GM19395 (cell line): ENCODE measurements at regions not wholly inside any gene's neighbourhood (a gene's known extent, or its start where the extent isn't known, plus 50 kb on each side); places are given as distances from the start of the nearest gene placed in this dataset.

Source experiments
- ATAC-seq: cut with Tn5 transposase; IDR thresholded peaks from one replicate; pipeline ENCODE4 v1.9.1; 2021; ENCODE audit warnings: mild to moderate bottlenecking, moderate library complexity; ENCODE audit not compliant: unreplicated experiment

GRCh38 chr11:42161886-42162285 lies 702.4 kb upstream of the LRRC4C start:
- ATAC-seq, result no peak

DNA sequence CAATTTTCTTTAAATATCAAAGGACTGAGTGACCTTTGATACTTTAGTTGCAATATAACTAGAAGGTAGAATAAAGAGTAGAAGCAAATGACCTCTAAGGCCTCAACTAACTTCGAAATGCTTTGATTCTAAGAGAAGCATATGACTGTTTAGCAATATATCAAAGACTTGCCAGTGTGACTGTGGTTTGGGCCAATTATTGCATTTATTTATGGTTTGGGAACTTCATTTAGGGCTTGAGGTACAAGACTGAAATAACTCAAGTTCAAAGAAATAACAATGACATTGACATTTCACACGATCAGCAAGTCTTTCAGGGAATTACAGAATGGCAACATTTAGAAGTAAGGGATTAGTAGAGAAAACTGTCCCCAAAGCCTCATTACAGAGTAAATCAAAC lies 709.7 kb upstream of the LRRC4C start:
- no peak for ATAC-seq

GRCh38 chr11:42170601-42171000 lies 711.1 kb upstream of the LRRC4C start:
- no peak for ATAC-seq

DNA sequence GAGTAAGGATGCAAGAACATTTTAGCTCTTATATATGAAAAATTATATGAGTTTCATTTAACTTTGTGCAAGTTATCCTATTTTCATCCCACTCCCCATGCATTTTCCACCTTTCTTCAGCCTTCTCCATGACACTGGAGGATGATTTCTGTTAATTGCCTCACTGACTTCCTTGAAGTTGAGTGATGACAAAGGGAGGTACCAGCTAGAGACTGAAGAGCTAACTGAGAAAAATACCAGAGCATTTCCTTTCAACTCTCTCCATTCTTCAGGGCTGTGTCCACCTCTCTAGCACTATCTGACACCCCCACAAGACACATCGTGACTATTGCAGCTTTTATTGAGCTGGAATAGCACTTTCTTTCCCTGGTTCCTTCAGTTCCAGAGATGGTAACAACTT lies 711.6 kb upstream of the LRRC4C start:
- ATAC-seq, result no peak

DNA sequence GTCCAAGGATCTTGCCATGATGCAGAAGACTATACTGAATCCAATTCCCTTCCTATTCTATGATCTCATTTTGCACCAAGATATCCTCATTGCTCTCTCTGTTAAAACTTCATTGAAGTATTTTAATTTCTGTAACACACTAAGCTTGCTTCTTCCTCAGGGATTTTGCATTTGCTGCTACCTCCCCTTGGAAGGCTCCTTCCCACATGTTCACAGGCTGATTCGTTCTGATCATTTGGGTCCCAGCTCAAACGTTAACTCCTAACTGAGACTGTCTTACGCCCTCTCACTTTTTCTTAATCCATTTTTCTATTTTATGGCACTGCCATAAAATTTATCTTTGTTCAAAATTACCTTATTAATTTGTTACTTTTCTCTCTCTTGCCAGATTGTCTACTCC lies 713.0 kb upstream of the LRRC4C start:
- no peak for ATAC-seq

- no peak for ATAC-seq
These were observed 715.8 kb upstream of the LRRC4C start for GRCh38 chr11:42175203-42175602.

- ATAC-seq, result no peak
These were observed 719.8 kb upstream of the LRRC4C start for GRCh38 chr11:42179216-42179615.

GRCh38 chr11:42195289-42196013 lies 736.0 kb upstream of the LRRC4C start:
- no peak for ATAC-seq

DNA sequence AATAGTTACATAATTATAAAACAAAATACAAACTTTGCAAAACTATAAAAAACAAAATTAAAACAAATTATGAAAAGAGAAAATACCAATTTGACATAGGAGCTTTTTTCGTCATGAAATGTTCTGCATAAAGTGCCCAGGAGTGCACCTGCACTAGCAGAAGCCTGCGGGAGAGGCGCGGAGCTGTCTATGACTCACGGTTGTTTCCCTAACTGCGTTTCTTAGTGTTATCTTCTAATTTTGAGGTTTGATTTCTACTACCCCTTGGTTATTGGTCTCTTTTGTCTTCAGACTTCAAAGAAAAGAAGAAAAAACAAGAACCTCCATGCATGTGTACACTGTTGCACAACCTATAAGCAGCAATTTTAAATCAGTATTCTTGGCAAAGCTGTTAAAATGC lies 740.9 kb upstream of the LRRC4C start:
- no peak for ATAC-seq

GRCh38 chr11:42201603-42202148 lies 742.2 kb upstream of the LRRC4C start:
- ATAC-seq, result no peak

DNA sequence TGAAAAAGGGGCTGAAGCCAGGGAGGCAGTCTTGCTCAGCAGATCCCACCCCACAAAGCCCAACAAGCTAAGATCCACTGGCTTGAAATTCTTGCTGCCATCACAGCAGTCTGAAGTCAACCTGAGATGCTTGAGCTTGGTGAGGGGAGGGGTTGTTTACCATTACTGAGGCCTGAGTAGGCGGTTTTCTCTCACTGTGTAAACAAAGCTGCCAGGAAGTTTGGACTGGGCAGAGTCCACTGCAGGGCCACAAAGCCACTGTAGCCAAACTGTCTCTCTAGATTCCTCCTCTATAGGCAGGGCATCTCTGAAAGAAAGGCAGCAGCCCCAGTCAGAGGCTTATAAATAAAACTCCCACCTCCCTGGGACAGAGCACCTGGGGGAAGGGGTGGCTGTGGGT lies 746.1 kb upstream of the LRRC4C start:
- no peak for ATAC-seq

- peak; percentile 50 for ATAC-seq
These were observed 766.2 kb upstream of the LRRC4C start for GRCh38 chr11:42225664-42226063.

DNA sequence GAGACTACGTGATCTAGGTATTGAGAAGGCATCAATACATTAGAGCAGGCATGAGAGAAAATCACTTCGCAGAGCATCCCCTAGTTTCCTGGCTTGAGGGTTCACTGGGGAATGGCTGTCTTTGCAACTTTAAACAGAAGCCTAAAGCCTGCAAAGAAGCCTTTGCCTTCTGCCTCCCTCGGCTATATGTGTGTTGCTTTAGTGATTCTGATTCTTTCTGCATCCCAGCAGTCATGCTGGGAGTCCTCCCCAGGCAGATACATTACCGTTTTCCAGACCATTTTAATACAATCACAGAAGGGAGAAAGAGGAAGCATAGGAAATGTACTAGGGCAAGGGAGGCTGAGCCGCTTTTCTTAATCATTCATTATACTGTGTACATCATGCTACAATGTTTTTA lies 773.2 kb upstream of the LRRC4C start:
- no peak for ATAC-seq

GRCh38 chr11:42234451-42234951 lies 775.0 kb upstream of the LRRC4C start:
- ATAC-seq, result no peak

DNA sequence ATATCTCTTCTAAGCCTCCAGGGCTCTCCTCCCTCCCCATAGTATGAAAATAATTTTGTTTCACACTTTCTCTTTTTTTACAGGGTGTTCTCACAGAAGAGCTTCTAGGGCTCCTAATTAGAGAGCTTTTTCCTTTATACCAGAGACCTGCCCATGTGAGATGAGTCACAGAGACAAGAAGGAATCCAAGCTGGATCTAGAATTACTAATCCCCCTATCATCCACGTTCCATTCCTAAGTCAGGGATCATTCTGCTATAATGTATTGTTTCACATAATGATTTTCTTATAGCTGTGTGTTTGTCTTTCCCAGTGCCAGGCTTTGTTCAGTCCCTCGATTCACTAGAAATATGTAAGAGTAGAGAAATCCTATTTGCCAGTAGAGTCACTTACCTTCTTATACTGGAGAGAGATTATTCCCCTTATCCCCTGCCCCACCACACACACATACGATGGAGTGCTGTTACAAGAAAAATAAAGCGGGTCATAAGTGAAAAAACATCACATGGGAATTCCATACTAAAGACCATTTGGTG lies 778.3 kb upstream of the LRRC4C start:
- ATAC-seq, result no peak

DNA sequence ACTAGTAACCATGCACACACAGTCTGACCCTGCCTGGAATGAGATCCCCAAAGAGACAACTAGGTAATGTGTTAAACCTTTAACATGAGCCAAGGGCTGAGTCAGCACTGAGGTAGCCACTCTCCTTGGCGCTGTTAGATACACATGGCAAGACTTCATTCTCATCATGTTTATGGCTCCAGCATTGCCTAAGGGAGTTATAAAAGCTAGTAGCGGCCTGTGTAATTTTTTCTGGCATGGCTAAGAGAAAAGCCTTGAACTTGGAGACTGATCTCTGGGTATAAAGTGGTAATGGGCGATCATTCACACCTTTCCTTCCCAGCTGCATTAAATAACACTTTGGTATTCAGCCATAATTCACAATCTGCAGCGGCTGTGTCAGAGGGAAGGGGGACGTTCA lies 779.7 kb upstream of the LRRC4C start:
- no peak for ATAC-seq

- no peak for ATAC-seq
These were observed 783.9 kb upstream of the LRRC4C start for GRCh38 chr11:42243385-42243784.

DNA sequence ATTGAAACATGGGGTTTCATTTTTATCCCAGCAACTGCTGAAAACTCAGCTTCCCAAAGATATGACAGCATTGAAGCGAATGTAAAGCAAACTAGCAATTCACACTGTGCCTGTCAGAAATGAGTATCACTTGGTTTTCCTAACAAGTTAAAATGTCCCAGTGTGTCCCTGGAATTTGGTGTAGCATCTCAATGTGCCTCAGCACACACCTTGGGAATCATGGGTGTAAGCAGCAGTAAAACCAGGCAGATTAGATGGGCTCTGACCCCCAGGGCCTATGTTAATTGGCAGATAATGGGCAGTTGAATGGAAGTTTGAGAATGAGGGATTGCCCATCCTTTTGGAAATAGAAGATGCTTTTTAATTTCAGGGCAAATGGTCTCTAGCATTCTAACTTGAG lies 784.9 kb upstream of the LRRC4C start:
- no peak for ATAC-seq

DNA sequence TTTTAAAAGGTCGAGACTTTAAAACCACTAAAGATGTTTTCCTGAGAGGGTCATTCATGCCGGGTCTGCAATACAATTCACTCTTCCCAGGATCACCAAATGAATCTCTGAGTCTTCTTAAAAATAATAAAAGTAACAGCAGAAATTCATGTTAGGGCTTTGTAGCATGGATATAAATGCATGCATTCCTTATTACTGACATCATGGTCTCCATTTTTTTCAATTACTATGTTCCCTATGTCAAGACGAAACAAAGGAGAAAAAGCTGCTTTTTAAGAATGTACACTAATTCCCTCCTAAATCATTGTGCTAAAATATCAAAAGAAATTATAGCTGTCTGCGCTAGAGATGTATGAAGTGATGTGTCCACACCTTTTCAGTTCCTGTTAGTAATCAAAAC lies 789.9 kb upstream of the LRRC4C start:
- no peak for ATAC-seq

DNA sequence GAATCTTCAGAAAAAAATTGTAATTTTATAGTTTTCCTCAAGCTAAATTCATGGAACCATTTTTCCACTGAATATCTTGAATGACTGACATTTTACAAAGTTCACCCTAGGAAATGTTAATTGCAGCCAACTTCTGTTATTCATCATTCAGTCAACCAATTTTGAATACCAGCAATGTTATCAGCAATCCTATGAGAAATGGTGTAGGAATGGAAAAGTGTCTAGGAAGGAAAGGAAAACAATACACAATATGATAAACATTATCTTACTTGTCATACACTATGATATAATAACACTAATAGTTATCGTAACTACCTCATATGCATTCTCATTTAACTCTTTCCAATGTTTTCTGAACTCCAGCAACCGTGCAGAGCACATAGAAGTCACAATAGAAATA lies 790.5 kb upstream of the LRRC4C start:
- ATAC-seq, result no peak

DNA sequence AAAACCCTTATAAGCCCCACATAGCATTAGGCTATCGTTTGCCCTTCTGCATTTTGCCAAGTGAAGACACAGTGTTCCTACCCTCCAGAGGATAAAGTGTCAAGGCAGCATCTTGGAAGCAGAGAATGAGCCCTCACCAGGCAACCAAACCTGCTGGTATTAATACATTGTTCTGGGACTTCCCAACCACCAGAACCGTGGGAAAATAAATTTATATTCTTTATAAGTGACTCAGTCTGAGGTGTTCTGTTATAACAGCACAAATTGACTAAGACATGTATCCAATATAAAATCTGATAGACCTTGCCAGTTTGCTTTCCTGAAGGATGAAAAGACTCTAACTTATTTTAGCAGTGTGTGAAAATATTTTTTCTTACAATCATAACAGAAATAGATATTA lies 792.5 kb upstream of the LRRC4C start:
- no peak for ATAC-seq

DNA sequence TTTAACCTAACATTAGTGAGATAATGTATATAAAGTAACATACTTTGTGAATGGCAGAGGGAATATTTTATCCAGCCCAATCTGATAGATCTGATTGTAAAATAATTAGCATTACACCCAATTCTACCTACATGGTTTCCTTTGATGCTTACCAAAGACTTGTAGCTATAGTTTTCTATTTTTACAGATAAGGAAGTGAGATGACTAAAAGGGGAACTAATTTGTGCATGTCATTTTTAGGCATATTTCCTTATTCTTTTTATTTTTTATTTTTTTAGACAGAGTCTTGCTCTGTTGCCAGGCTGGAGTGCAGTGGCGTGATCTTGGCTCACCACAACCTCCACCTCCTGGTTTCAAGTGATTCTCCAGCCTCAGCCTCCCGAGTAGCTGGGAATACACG lies 793.7 kb upstream of the LRRC4C start:
- no peak for ATAC-seq

GRCh38 chr11:42255906-42256305 lies 796.5 kb upstream of the LRRC4C start:
- ATAC-seq, result no peak
